Keratinocyte (primary cell): ENCODE measurements at regions not wholly inside any gene's neighbourhood (a gene's known extent, or its start where the extent isn't known, plus 50 kb on each side); places are given as distances from the start of the nearest gene placed in this dataset.

Source experiments
- EZH2 ChIP-seq: IDR thresholded peaks from one replicate; pipeline ENCODE4 v1.6.1; 2012; ENCODE audit warnings: inconsistent platforms, mild to moderate bottlenecking, low read length, moderate library complexity
- TF ChIP-seq, protein P1 (sequence below), 3 experiments: IDR thresholded peaks in 1 of 3; conservative IDR thresholded peaks in 1 of 3; optimal IDR thresholded peaks in 1 of 3; 2 replicates in 2 of 3; 3 replicates in 1 of 3; pipeline versions ENCODE3 to v1.5.1; 2011; ENCODE audit warnings: low read length in 3 of 3, mild to moderate bottlenecking in 3 of 3, moderate library complexity in 2 of 3, control low read depth in 1 of 3, inconsistent platforms in 1 of 3; ENCODE audit not compliant: insufficient read depth in 2 of 3; ENCODE audit errors: extremely low read depth in 1 of 3

DNA sequence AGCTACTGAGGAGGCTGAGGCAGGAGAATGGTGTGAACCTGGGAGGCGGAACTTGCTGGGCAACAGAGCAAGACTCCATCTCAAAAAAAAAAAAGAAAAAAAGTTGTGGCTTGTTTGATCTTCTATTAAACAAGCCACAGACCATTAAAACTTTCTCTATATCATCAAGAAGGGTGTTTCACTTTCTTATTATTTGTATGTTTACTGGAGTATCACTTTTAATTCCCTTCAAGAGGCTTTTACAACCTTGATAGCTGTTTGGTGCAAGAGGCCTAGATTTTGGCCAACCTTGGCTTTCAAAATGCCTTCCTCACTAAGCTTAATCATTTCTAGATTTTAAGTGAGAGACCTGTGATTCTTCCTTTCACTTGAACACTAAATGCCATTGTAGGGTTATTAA, 339.1 kb downstream of the TSN start:
- TF ChIP-seq, protein P1, sequence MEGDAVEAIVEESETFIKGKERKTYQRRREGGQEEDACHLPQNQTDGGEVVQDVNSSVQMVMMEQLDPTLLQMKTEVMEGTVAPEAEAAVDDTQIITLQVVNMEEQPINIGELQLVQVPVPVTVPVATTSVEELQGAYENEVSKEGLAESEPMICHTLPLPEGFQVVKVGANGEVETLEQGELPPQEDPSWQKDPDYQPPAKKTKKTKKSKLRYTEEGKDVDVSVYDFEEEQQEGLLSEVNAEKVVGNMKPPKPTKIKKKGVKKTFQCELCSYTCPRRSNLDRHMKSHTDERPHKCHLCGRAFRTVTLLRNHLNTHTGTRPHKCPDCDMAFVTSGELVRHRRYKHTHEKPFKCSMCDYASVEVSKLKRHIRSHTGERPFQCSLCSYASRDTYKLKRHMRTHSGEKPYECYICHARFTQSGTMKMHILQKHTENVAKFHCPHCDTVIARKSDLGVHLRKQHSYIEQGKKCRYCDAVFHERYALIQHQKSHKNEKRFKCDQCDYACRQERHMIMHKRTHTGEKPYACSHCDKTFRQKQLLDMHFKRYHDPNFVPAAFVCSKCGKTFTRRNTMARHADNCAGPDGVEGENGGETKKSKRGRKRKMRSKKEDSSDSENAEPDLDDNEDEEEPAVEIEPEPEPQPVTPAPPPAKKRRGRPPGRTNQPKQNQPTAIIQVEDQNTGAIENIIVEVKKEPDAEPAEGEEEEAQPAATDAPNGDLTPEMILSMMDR (optimal IDR thresholded peaks at IDR 0.05 in 1 of 3, IDR thresholded peaks at IDR 0.05 in 1 of 3, conservative IDR thresholded peaks at IDR 0.05 in 1 of 3; ENCODE audit: extremely low read depth in 1 of 3, insufficient read depth in 2 of 3, low read length in 3 of 3) = no peak
- no peak for TF ChIP-seq EZH2
